Ovary (tissue), 7 donors: ENCODE measurements at regions not wholly inside any gene's neighbourhood (a gene's known extent, or its start where the extent isn't known, plus 50 kb on each side); places are given as distances from the start of the nearest gene placed in this dataset.
A peak's percentile ranks its signal among the peaks of the same experiment; 100 is the strongest.

Source experiments
- DNase-seq, 5 donors: peaks; one replicate each; pipeline ENCODE4 v3.0.0-alpha.2; 2019 to 2020
- H3K27ac ChIP-seq, 2 donors: fragments of 200-600 bp; one replicate each; pipeline versions ENCODE4 v1.5.1 to v1.8.0; 2019 to 2022
- H3K27me3 ChIP-seq: fragments of 200-600 bp; one replicate; pipeline ENCODE4 v1.8.0; 2022
- H3K36me3 ChIP-seq: fragments of 200-600 bp; sonication (generic); one replicate; pipeline ENCODE4 v1.5.1; 2019
- H3K4me1 ChIP-seq: one replicate; pipeline ENCODE4 v1.8.1; 2013; ENCODE audit warnings: mild to moderate bottlenecking, moderate library complexity; ENCODE audit not compliant: insufficient read depth
- H3K4me3 ChIP-seq: fragments of 200-600 bp; sonication (generic); one replicate; pipeline ENCODE4 v1.5.1; 2017
- H3K9me3 ChIP-seq, 2 donors: fragments of 200-600 bp in 1 of 2; sonication (generic) in 1 of 2; one replicate each; pipeline versions ENCODE4 v1.5.1 to v1.8.1; 2013 to 2019; ENCODE audit warnings: mild to moderate bottlenecking in 1 of 2, moderate library complexity in 1 of 2
- EP300 ChIP-seq: sonication (generic); formaldehyde crosslinking; IDR thresholded peaks from one replicate; pipeline ENCODE4 v1.6.1; 2017; ENCODE audit warnings: antibody characterized with exemption
- POLR2A ChIP-seq: fragments of 450-650 bp; IDR thresholded peaks from one replicate; pipeline ENCODE4 v1.6.1; 2017; ENCODE audit warnings: antibody characterized with exemption, mild to moderate bottlenecking, moderate library complexity
- WGBS, 3 donors: extraction: QIAGEN DNeasy Blood & Tissue Kit in 1 of 3; methylation state at CpG; one replicate each; pipeline versions ENCODE4 v1.1.5 to v1.1.7; 2013 to 2017; 5-methylcytosine and 5-hydroxymethylcytosine counted together
- intact Hi-C, 4 donors: fragments of 100-400 bp; cut with DNase I; formaldehyde crosslinking; loops; one replicate each; pipeline versions ENCODE4 v1.11.0 to v1.15.1; 2022 to 2023
- TF ChIP-seq, protein P1 (sequence below), 3 donors: fragments of 450-650 bp in 2 of 3; fragments of 200-600 bp in 1 of 3; IDR thresholded peaks; one replicate each; pipeline versions ENCODE4 v1.5.1 to v1.8.0; 2016 to 2022; ENCODE audit warnings: antibody characterized with exemption in 3 of 3, mild to moderate bottlenecking in 1 of 3
- donor health status: DM: no; HTN: no; CAD: no; lungs with moderate emphysema.
- donor health status: DM: no; HTN: no; CAD: no.
- donor health status: Bipolar disorder and iron deficiency.
- donor health status: DM: no; HTN: no; CAD: no.
- donor health status: DM: yes; HTN: yes; CAD: no.

- peak; percentile 97 to 99 (median 98) for DNase-seq
- Histone ChIP-seq H3K9me3 (no peaks in the 10 kb centered on the region), H3K27me3 (no peaks in the 10 kb centered on the region), H3K4me3 (peak within 1 kb of the TSS; percentile 84), H3K4me1 (no peaks in the 10 kb centered on the region), H3K36me3 (no peaks in the 10 kb centered on the region), H3K27ac (peak within 1 kb of the TSS; percentile 93 to 98)
- WGBS, 3 donors: 0 to 1% (median 1%) methylated on average over 40 to 52 of the region's 52 CpGs
- intact Hi-C loops: loop anchor here in 3 of 4 donors (5.0 to 10.0 kb wide), 2 partner anchors 432 to 435 kb away; no protein-coding TSS in a partner anchor
- TF ChIP-seq POLR2A: peak; percentile 75
- no peak for TF ChIP-seq EP300
- TF ChIP-seq, protein P1, sequence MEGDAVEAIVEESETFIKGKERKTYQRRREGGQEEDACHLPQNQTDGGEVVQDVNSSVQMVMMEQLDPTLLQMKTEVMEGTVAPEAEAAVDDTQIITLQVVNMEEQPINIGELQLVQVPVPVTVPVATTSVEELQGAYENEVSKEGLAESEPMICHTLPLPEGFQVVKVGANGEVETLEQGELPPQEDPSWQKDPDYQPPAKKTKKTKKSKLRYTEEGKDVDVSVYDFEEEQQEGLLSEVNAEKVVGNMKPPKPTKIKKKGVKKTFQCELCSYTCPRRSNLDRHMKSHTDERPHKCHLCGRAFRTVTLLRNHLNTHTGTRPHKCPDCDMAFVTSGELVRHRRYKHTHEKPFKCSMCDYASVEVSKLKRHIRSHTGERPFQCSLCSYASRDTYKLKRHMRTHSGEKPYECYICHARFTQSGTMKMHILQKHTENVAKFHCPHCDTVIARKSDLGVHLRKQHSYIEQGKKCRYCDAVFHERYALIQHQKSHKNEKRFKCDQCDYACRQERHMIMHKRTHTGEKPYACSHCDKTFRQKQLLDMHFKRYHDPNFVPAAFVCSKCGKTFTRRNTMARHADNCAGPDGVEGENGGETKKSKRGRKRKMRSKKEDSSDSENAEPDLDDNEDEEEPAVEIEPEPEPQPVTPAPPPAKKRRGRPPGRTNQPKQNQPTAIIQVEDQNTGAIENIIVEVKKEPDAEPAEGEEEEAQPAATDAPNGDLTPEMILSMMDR (IDR thresholded peaks at IDR 0.05): no peak
Measured at GRCh38 chr14:71320107-71320733, 413.0 kb downstream of the PCNX1 start, which contains the start of gene SIPA1L1. Gene SIPA1L1, plus strand, starts transcription at chr14:71320476.

DNA sequence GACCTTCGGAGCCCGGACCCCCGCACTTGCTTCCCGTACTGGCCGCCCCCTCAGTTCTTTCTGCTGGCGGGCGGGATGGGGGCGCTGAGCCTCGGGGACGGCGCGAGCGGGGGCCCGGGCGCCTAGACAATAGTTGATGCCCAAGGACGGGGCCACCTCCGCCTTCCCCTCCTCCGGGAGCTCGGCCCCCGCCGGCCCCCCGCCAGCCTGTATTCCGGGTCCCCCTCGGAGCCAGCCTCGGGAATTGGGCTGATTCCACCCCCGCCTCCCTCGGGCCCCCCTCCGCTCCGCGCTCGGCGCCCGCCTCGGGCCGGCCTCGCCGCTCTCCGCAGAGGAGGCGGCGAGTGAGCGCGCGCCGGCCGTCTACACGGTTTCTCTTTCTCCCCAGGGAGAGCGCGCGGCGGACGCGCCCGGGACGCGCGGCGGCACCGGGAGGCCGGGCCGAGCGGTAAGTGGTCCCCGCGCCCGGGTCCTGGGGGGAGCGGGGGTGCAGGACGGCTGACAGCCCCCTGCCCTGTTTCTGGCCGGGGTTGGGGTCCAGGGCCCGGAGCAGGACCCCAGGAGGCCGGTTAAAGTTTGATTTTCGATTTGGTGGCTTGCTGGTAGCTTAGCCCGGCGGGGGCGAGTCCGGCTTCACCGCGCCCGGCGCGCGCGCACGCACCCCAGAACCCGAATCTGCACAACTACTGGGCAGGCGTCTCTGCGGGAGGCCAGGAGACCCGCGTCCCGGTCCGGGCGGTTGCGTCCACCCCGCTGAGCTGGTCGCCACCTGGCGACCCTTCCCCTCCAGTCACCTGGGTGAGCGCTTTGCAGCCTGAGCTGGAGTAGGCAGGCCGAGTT, 413.7 kb downstream of the PCNX1 start:
- Histone ChIP-seq H3K4me1 (no peaks in the 10 kb centered on the region), H3K27me3 (no peaks in the 10 kb centered on the region), H3K27ac (peak overlapping the region; percentile 93 to 98), H3K36me3 (no peaks in the 10 kb centered on the region), H3K4me3 (peak overlapping the region; percentile 84), H3K9me3 (no peaks in the 10 kb centered on the region)
- intact Hi-C loops: loop anchor here in 3 of 4 donors (5.0 to 10.0 kb wide), 2 partner anchors 431 to 434 kb away; no protein-coding TSS in a partner anchor
- no peak for TF ChIP-seq EP300
- peak; percentile 22 for TF ChIP-seq POLR2A
- DNase-seq: peak; percentile 57 to 78 (median 72)
- WGBS, 3 donors: 0 to 1% (median 1%) methylated on average over 75 to 96 of the region's 96 CpGs

GRCh38 chr14:71321574-71322315, 414.5 kb downstream of the PCNX1 start:
- H3K9me3 ChIP-seq: no peaks in the 10 kb centered on the region

DNA sequence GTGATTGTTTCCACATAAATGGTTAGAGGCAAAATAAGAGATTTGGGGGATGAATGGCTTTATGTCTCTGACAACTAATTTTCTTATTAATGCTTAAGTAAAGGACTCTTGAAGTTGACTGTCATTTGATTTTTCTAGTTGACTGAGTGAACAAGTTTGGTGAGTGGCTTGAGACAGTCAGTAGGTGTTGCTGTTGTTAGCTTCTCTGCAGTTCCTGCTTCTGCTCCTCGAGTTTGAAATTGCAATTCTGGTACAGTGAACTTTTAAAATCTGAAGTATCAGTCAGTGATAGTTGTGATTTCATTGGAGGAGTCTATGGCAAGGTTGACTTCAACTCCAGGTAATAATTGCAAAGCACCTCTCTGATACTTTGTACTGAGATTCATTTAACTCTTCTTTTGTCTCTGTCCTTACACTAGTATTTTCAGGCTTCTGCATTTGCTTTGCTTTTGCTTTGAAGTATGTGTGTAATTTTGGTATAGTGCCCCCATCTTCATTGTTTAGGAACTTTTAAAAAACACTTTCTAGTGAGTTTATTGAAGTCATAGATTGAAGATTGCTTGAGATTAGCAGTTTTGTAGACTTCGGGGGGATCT, 415.5 kb downstream of the PCNX1 start:
- no peak for DNase-seq
- Histone ChIP-seq H3K36me3 (no peaks in the 10 kb centered on the region), H3K27me3 (no peaks in the 10 kb centered on the region), H3K4me1 (no peaks in the 10 kb centered on the region), H3K4me3 (no peak overlapping the region), H3K9me3 (no peaks in the 10 kb centered on the region), H3K27ac (no peak overlapping the region)
- no peak for TF ChIP-seq POLR2A
- 24 to 36% (median 31%) methylated on average over 2 of the region's 2 CpGs for WGBS, 3 donors
- intact Hi-C loops: loop anchor here in 3 of 4 donors (5.0 to 10.0 kb wide), 2 partner anchors 430 to 432 kb away; no protein-coding TSS in a partner anchor

More at GRCh38 chr14:71321574-71322315, 414.5 kb downstream of the PCNX1 start:
- H3K4me1 ChIP-seq: no peaks in the 10 kb centered on the region
- intact Hi-C loops: loop anchor here in 3 of 4 donors (5.0 to 10.0 kb wide), 2 partner anchors 431 to 433 kb away; no protein-coding TSS in a partner anchor
- no peaks in the 10 kb centered on the region for H3K27me3 ChIP-seq
- H3K27ac ChIP-seq: peak overlapping the region; percentile 93 to 98
- TF ChIP-seq, protein P1 (IDR thresholded peaks at IDR 0.05): no peak
- TF ChIP-seq EP300 (no peak), POLR2A (no peak)
- H3K36me3 ChIP-seq: no peaks in the 10 kb centered on the region
- H3K4me3 ChIP-seq: peak overlapping the region; percentile 84
- DNase-seq: peak in 1 of 5 donors; percentile 17
- WGBS, 3 donors: 2% methylated on average over 25 of the region's 25 CpGs
